ENCODE measurements at regions not wholly inside any gene's neighbourhood (a gene's known extent, or its start where the extent isn't known, plus 50 kb on each side); places are given as distances from the start of the nearest gene placed in this dataset.

GRCh38 chr6:126537061-126537816 is 197.3 kb downstream of the CENPW start:
- Histone ChIP-seq H2AK5ac (ENCODE audit: low read length) (no peak overlapping the region), H3K9ac (ENCODE audit: low read length) (no peak overlapping the region), H3K79me1 (ENCODE audit: low read length) (no peaks in the 10 kb centered on the region), H3K14ac (ENCODE audit: low read length) (no peak overlapping the region), H3K27me3 (ENCODE audit: insufficient read depth, low read length) (no peaks in the 10 kb centered on the region), H2AFZ (ENCODE audit: insufficient read depth, low read length, poor library complexity) (no peak overlapping the region), H2BK5ac (ENCODE audit: low read depth, low read length, poor library complexity) (no peak overlapping the region), H3K4me3 (ENCODE audit: low read depth, low read length) (no peak overlapping the region), H3K23ac (ENCODE audit: low read length) (no peak overlapping the region), H3K9me3 (ENCODE audit: insufficient read depth, low read depth, low read length) (no peaks in the 10 kb centered on the region), H3K27ac (ENCODE audit: low read depth, low read length) (no peak overlapping the region), H4K91ac (ENCODE audit: low read depth, low read length) (no peak overlapping the region), H2BK12ac (ENCODE audit: low read length) (no peak overlapping the region), H3K36me3 (ENCODE audit: control insufficient read depth in 1 of 2, insufficient read depth in 2 of 2, low read length in 2 of 2) (no peaks in the 10 kb centered on the region), H3K18ac (ENCODE audit: low read length) (no peak overlapping the region), H4K8ac (ENCODE audit: low read depth, low read length) (no peak overlapping the region), H4K12ac (ENCODE audit: low read depth, low read length) (no peak overlapping the region), H3K4ac (ENCODE audit: low read depth, low read length) (no peak overlapping the region), H3K4me2 (ENCODE audit: low read length) (no peak overlapping the region), H3K4me1 (ENCODE audit: control insufficient read depth in 1 of 2, insufficient read depth in 2 of 2, low read length in 2 of 2) (no peaks in the 10 kb centered on the region), H3K79me2 (ENCODE audit: control insufficient read depth, insufficient read depth, low read length, poor library complexity) (no peaks in the 10 kb centered on the region), H2BK120ac (ENCODE audit: insufficient read depth, low read length, poor library complexity) (no peak overlapping the region)
- no CpG with 5 or more reads among the region's 1 CpG for WGBS (ENCODE audit: extremely low coverage, insufficient coverage, insufficient read length)
- DNase-seq = no peak

DNA sequence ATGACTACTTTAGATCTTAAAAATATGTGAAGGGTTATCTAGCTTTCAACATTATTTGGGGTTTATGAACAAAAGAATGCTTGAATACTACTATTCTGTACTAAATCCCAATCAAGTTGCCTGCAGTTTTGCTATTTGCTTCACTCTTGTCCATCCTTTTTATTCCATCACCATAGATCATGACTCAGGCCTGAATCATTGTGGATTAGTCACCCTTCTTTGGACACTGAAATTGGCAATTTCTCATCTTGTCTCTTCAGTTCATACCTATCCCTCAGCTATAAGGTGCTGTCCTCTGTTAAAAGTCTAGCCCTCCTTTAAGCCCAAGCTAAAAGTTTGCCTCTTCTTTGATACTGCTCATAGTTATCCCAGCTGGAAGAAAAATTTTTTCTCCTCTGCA is 199.1 kb downstream of the CENPW start:
- Histone ChIP-seq H2BK12ac (ENCODE audit: low read length) (no peak overlapping the region), H3K4me2 (ENCODE audit: low read length) (no peak overlapping the region), H2AFZ (ENCODE audit: insufficient read depth, low read length, poor library complexity) (no peak overlapping the region), H3K79me2 (ENCODE audit: control insufficient read depth, insufficient read depth, low read length, poor library complexity) (no peaks in the 10 kb centered on the region), H2BK5ac (ENCODE audit: low read depth, low read length, poor library complexity) (no peak overlapping the region), H3K27me3 (ENCODE audit: insufficient read depth, low read length) (no peaks in the 10 kb centered on the region), H3K9me3 (ENCODE audit: insufficient read depth, low read depth, low read length) (no peaks in the 10 kb centered on the region), H4K91ac (ENCODE audit: low read depth, low read length) (no peak overlapping the region), H3K36me3 (ENCODE audit: control insufficient read depth in 1 of 2, insufficient read depth in 2 of 2, low read length in 2 of 2) (no peaks in the 10 kb centered on the region), H2AK5ac (ENCODE audit: low read length) (no peak overlapping the region), H3K79me1 (ENCODE audit: low read length) (no peaks in the 10 kb centered on the region), H3K4me3 (ENCODE audit: low read depth, low read length) (no peak overlapping the region), H3K14ac (ENCODE audit: low read length) (no peak overlapping the region), H4K8ac (ENCODE audit: low read depth, low read length) (no peak overlapping the region), H2BK120ac (ENCODE audit: insufficient read depth, low read length, poor library complexity) (no peak overlapping the region), H3K4ac (ENCODE audit: low read depth, low read length) (no peak overlapping the region), H3K23ac (ENCODE audit: low read length) (no peak overlapping the region), H4K12ac (ENCODE audit: low read depth, low read length) (no peak overlapping the region), H3K18ac (ENCODE audit: low read length) (no peak overlapping the region), H3K27ac (ENCODE audit: low read depth, low read length) (no peak overlapping the region), H3K9ac (ENCODE audit: low read length) (no peak overlapping the region), H3K4me1 (ENCODE audit: control insufficient read depth in 1 of 2, insufficient read depth in 2 of 2, low read length in 2 of 2) (no peaks in the 10 kb centered on the region)
- no peak for DNase-seq

- Histone ChIP-seq H2AFZ (ENCODE audit: insufficient read depth, low read length, poor library complexity) (no peak overlapping the region), H3K23ac (ENCODE audit: low read length) (no peak overlapping the region), H3K14ac (ENCODE audit: low read length) (no peak overlapping the region), H3K18ac (ENCODE audit: low read length) (no peak overlapping the region), H4K12ac (ENCODE audit: low read depth, low read length) (no peak overlapping the region), H3K4me3 (ENCODE audit: low read depth, low read length) (no peak overlapping the region), H3K9me3 (ENCODE audit: insufficient read depth, low read depth, low read length) (no peaks in the 10 kb centered on the region), H3K4ac (ENCODE audit: low read depth, low read length) (no peak overlapping the region), H3K4me2 (ENCODE audit: low read length) (no peak overlapping the region), H2AK5ac (ENCODE audit: low read length) (no peak overlapping the region), H3K9ac (ENCODE audit: low read length) (no peak overlapping the region), H2BK12ac (ENCODE audit: low read length) (no peak overlapping the region), H2BK5ac (ENCODE audit: low read depth, low read length, poor library complexity) (no peak overlapping the region), H3K4me1 (ENCODE audit: control insufficient read depth in 1 of 2, insufficient read depth in 2 of 2, low read length in 2 of 2) (no peaks in the 10 kb centered on the region), H4K8ac (ENCODE audit: low read depth, low read length) (no peak overlapping the region), H3K79me2 (ENCODE audit: control insufficient read depth, insufficient read depth, low read length, poor library complexity) (no peaks in the 10 kb centered on the region), H2BK120ac (ENCODE audit: insufficient read depth, low read length, poor library complexity) (no peak overlapping the region), H3K79me1 (ENCODE audit: low read length) (no peaks in the 10 kb centered on the region), H3K27ac (ENCODE audit: low read depth, low read length) (no peak overlapping the region), H3K27me3 (ENCODE audit: insufficient read depth, low read length) (no peaks in the 10 kb centered on the region), H3K36me3 (ENCODE audit: control insufficient read depth in 1 of 2, insufficient read depth in 2 of 2, low read length in 2 of 2) (no peaks in the 10 kb centered on the region), H4K91ac (ENCODE audit: low read depth, low read length) (no peak overlapping the region)
- DNase-seq = no peak
Observed at GRCh38 chr6:126540161-126540560, 200.2 kb downstream of the CENPW start.

GRCh38 chr6:126541806-126542491 is 202.0 kb downstream of the CENPW start:
- WGBS (ENCODE audit: extremely low coverage, insufficient coverage, insufficient read length) = no CpG with 5 or more reads among the region's 5 CpGs
- no peak overlapping the region for H4K91ac ChIP-seq (ENCODE audit: low read depth, low read length)
- no peak for DNase-seq
- H3K79me1 ChIP-seq (ENCODE audit: low read length) = no peaks in the 10 kb centered on the region
- no peak overlapping the region for H2AK5ac ChIP-seq (ENCODE audit: low read length)
- no peak overlapping the region for H3K9ac ChIP-seq (ENCODE audit: low read length)
- no peaks in the 10 kb centered on the region for H3K9me3 ChIP-seq (ENCODE audit: insufficient read depth, low read depth, low read length)
- H3K27me3 ChIP-seq (ENCODE audit: insufficient read depth, low read length) = no peaks in the 10 kb centered on the region
- no peak overlapping the region for H2AFZ ChIP-seq (ENCODE audit: insufficient read depth, low read length, poor library complexity)
- H3K14ac ChIP-seq (ENCODE audit: low read length) = no peak overlapping the region
- H3K4me1 ChIP-seq (ENCODE audit: control insufficient read depth in 1 of 2, insufficient read depth in 2 of 2, low read length in 2 of 2) = no peaks in the 10 kb centered on the region
- H2BK5ac ChIP-seq (ENCODE audit: low read depth, low read length, poor library complexity) = no peak overlapping the region
- no peaks in the 10 kb centered on the region for H3K79me2 ChIP-seq (ENCODE audit: control insufficient read depth, insufficient read depth, low read length, poor library complexity)
- no peak overlapping the region for H3K4ac ChIP-seq (ENCODE audit: low read depth, low read length)
- no peak overlapping the region for H4K8ac ChIP-seq (ENCODE audit: low read depth, low read length)
- no peak overlapping the region for H3K4me3 ChIP-seq (ENCODE audit: low read depth, low read length)
- H2BK12ac ChIP-seq (ENCODE audit: low read length) = no peak overlapping the region
- no peak overlapping the region for H4K12ac ChIP-seq (ENCODE audit: low read depth, low read length)
- no peak overlapping the region for H2BK120ac ChIP-seq (ENCODE audit: insufficient read depth, low read length, poor library complexity)
- H3K36me3 ChIP-seq (ENCODE audit: control insufficient read depth in 1 of 2, insufficient read depth in 2 of 2, low read length in 2 of 2) = no peaks in the 10 kb centered on the region
- no peak overlapping the region for H3K18ac ChIP-seq (ENCODE audit: low read length)
- H3K27ac ChIP-seq (ENCODE audit: low read depth, low read length) = no peak overlapping the region
- no peak overlapping the region for H3K23ac ChIP-seq (ENCODE audit: low read length)
- H3K4me2 ChIP-seq (ENCODE audit: low read length) = no peak overlapping the region

All from trophoblast cell (in vitro differentiated cells and primary cell).